Vagina (tissue), 2 donors: ENCODE measurements at regions not wholly inside any gene's neighbourhood (a gene's known extent, or its start where the extent isn't known, plus 50 kb on each side); places are given as distances from the start of the nearest gene placed in this dataset.

Source experiments
- POLR2AphosphoS5 ChIP-seq, 2 donors: sonication (generic); formaldehyde crosslinking; IDR thresholded peaks; one replicate each; pipeline ENCODE4 v1.9.0; 2017; ENCODE audit warnings: antibody characterized with exemption in 2 of 2, mild to moderate bottlenecking in 2 of 2, low read depth in 1 of 2; ENCODE audit not compliant: insufficient read depth in 1 of 2
- TF ChIP-seq, protein P1 (sequence below), 3 experiments: fragments of 450-650 bp in 2 of 3; fragments of 200-600 bp in 1 of 3; sonication (generic) in 1 of 3; IDR thresholded peaks; one replicate each; pipeline ENCODE4 v1.5.1; 2017 to 2019; ENCODE audit warnings: antibody characterized with exemption in 3 of 3, mild to moderate bottlenecking in 2 of 3, moderate library complexity in 2 of 3

DNA sequence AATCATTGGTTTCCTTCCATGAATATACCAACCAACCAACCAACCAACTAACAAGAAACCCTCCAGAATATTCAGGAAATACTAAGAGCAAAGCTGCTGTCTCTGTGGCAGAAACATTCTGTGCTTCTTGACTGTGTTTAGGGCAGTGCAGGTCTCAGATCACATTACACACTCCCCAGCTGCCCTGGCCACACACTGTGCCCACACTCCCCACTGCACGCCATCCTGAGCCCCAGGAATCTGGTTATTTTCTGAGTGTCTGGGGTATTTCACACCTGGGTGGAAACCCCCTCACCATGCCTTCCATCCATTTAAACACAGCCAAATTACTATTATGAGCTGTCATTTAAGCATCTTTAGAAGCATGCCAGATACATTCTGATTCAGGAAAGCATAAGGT lies 183.7 kb upstream of the ANK3 start:
- TF ChIP-seq, protein P1, sequence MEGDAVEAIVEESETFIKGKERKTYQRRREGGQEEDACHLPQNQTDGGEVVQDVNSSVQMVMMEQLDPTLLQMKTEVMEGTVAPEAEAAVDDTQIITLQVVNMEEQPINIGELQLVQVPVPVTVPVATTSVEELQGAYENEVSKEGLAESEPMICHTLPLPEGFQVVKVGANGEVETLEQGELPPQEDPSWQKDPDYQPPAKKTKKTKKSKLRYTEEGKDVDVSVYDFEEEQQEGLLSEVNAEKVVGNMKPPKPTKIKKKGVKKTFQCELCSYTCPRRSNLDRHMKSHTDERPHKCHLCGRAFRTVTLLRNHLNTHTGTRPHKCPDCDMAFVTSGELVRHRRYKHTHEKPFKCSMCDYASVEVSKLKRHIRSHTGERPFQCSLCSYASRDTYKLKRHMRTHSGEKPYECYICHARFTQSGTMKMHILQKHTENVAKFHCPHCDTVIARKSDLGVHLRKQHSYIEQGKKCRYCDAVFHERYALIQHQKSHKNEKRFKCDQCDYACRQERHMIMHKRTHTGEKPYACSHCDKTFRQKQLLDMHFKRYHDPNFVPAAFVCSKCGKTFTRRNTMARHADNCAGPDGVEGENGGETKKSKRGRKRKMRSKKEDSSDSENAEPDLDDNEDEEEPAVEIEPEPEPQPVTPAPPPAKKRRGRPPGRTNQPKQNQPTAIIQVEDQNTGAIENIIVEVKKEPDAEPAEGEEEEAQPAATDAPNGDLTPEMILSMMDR (IDR thresholded peaks at IDR 0.05) = no peak
- no peak for TF ChIP-seq POLR2AphosphoS5 (IDR thresholded peaks at IDR 0.05; ENCODE audit: insufficient read depth in 1 of 2, low read depth in 1 of 2)
